ENCODE measurements at regions not wholly inside any gene's neighbourhood (a gene's known extent, or its start where the extent isn't known, plus 50 kb on each side); places are given as distances from the start of the nearest gene placed in this dataset.

DNA sequence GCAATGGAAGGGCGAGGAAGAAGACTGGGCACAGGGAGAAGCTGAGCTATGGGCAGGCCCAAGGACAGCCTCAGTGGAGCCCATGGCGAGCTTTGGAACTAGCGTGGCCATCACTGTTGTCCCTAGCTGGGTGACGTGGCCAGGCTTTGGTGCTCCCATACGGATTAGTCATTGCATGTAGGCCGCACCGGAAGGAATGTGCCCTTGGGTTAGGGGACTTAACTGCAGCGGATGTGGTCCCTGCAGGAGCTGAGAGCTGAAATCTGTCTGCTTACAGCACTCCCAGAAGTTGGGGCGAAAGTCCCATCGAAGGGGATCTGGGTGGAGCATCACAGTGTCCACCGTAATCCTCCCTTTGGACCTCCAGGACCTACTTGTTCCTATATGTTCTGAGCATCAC lies 133.7 kb downstream of the PAPOLA start:
- intact Hi-C loops (cut with DNase I) = no loop called here
- DNase-seq (ENCODE audit: low spot score) = no peak

DNA sequence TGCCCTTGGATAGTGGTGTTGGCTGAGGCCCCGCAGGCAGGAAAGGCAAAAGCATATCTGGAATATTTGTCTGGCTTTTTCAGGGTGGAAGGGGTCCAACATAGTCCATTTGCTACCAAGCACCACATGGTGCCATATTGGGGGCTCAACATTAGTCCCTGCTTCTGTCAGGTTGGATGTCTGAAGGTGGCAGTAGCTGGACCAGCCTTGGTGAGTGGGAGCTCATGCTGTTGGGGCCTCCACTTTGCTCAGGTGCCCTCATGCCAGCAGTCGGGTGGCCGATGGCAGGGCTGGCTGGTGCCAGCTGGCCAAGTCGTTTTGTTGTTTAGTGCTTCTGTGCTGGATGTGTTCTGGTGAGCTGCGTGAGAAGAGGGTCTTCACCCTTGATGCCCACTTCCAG lies 135.3 kb downstream of the PAPOLA start:
- intact Hi-C loops (cut with DNase I) = no loop called here

DNA sequence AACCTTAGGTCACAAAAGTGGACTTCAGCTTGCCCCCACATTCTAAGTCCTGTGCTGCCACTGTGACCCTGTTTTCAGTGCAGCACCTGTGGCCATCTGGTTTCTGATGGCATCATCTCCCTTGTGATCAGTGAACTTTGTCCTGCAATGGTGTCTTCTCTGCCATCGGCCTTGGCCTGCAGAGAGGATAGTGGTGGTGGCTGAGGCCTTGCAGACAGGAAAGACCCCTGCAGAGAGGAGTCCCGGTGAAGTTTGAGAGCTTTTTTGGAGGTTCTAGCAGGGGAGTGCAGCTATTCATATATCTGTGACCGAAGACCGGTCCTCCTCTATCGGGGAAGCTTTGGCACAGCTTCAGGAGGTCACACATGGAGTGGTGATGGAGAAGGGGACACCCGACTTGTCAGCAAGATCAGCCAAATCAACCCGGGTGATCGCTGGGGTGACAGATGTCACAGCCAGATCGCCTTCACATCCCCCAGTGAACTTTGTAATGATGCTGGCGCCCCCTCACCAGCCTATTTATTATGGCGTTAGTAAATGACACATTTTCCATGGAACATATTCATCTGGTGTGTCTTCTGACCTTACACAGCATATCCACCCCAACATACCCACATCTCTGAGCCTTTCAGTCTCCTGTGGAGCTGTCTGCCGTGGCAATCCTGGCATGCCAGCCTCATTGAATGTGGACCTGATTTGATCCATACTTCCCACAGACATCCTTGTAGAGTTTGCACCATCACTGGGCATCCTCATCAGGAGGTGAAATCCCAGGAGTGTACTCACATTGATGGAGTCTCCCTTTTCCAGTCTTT lies 136.1 kb downstream of the PAPOLA start:
- intact Hi-C loops (cut with DNase I) = no loop called here
- DNase-seq (ENCODE audit: low spot score) = no peak

More for the DNA sequence above, 135.3 kb downstream of the PAPOLA start:
- DNase-seq (ENCODE audit: low spot score) = no peak

DNA sequence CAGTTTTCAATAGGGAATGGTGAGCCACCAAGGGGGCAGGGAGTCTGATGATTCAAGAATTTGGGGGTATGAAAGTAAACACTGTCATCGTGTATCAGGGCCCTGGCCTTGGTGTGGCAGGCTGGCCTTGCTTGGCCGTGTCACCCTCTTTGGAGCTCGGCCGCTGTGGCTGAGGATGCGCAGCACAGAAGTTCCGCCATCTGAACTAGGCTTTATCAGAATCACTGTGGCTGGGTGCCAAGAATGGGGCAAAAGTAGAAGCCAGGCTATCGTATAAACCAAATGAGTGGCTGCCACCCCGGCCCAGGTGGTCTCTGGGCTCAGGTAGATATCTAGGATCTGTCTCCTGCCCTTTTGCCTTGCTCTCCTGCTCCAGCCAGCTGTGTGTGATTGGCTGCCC lies 137.4 kb downstream of the PAPOLA start:
- DNase-seq (ENCODE audit: low spot score) = no peak
- intact Hi-C loops (cut with DNase I) = no loop called here

DNA sequence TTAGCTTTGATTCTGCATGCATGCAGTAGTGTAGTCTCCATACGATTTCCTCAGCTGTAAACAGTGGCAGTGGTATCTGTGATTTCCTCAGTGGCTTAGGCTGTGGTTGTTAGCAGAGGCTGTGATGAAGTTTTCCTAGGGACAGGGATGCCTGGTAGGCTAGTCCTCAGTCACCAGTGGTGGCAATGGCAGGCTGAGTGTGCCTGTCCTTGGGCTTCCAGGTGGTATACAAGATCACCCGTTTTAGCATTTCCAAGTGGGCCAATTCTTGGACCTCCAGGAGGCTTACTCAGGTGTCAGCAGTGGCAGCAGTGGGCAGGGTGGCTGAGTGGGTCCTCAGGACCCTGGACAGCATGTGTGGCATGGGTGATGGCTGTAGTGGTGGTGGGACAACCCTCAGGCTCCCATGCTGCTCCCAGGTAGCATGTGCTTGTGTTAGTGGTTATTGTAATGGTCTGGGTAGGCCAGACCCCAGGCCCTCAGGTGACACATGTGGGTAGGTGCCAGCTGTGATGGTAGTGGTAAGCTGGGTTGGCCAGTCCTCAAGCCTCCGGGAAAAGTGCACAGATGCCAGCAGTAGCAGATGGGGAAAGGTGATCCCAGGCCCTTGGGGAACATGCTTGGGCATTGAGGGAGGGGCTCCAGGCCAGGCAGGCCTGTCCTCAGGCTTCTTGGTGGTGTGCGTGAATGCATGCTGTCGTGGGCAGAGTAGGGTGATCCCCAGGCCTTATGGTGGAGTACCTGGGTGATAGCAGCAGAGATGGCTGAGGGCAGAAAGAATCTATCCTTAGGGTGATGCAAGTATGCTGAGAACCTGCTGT lies 146.5 kb downstream of the PAPOLA start:
- no peak for DNase-seq (ENCODE audit: low spot score)
- intact Hi-C loops (cut with DNase I) = loop anchor here in 1 of 2 donors (1.0 kb wide), 1 partner anchor 16 kb away; no protein-coding TSS in a partner anchor

DNA sequence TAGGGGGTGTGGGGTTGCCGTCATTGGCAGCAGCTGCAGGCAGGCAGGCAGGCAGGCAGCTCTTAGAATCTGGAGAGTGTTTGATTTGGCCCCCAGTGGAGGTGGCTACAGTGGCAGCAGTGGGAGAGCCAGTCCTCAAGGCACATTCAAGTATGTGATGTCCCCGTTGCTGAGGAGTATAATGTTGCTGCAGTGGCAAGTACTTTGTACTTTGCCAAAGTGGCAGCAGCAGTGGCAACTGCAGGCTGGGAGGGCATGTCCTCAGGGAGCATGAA lies 147.1 kb downstream of the PAPOLA start:
- intact Hi-C loops (cut with DNase I) = no loop called here
- DNase-seq (ENCODE audit: low spot score) = no peak

DNA sequence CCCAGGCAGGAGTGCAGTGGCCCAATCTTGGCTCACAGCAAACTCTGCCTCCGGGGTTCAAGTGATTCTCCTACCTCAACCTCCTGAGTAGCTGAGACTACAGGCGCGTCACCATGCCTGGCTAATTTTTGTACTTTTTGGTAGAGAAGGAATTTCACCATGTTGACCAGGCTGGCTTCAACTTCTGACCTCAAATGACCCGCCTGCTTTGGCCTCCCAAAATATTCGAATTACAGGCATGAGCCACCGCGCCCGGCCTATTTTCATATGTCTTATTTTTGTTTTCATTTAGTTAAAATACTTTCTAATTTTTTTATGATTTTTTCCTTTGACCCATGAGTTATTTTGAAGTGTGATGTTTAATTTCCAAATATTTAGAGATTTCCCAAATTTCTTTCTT lies 143.6 kb upstream of the VRK1 start:
- DNase-seq (ENCODE audit: low spot score) = no peak
- intact Hi-C loops (cut with DNase I) = no loop called here

DNA sequence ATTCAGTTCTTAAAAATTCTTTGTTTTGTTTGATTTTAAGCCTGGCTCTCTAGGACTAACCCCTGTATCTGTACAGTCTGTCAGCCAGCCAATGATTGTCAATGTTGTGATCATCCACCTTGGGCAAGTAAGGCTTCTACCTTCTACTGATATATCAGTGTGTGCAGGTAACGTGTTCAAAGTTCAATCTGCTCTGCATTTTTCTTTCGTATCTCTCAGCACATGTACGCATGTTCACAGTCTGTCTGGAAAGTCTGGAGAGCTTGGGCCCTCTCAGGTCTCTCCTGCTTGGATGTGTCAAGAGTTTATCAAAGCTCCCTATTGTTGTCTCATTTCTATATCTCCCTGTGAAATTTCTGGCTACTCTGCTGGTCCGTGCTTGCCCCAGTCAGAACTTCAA lies 138.6 kb upstream of the VRK1 start:
- DNase-seq (ENCODE audit: low spot score) = no peak
- intact Hi-C loops (cut with DNase I) = no loop called here

DNA sequence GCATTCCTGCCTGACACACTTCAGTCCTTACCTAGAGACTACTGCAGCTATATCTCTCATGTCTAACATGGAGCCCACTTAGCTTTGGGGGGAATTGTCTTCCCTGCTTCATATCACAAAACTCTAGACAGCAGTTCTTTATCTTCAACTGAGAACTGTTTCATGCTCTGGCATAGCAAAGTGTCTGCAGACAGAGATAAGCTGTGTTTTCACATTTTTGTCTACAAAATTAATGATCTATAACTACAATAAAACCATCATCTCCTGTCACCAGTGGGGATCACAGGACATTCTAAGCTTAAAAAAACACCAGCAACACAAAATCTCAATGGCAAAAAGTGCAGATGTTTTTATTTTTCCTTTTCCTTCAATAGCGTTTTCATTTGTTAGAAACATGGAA lies 137.1 kb upstream of the VRK1 start:
- DNase-seq (ENCODE audit: low spot score) = no peak
- intact Hi-C loops (cut with DNase I) = no loop called here

DNA sequence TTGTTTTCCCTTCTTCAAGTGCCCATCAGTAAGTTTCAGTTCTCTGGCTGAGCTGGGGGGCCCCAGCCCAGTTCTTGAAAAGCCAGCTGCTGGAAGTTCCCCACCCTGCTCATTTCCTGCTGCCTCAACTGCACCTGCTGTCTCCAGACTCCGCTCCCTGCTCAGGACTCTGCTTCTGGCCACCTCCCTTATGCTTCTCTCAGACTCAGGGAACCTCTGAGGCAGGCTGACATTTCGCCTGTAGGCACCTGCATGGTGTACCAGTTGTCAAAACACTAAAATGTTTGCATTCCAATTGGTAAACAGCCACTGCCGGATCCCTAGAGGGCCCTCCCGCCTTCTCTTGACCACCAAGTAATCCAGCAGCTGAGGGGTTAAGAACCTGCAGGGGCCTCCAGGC lies 136.5 kb upstream of the VRK1 start:
- no peak for DNase-seq (ENCODE audit: low spot score)
- intact Hi-C loops (cut with DNase I) = no loop called here

DNA sequence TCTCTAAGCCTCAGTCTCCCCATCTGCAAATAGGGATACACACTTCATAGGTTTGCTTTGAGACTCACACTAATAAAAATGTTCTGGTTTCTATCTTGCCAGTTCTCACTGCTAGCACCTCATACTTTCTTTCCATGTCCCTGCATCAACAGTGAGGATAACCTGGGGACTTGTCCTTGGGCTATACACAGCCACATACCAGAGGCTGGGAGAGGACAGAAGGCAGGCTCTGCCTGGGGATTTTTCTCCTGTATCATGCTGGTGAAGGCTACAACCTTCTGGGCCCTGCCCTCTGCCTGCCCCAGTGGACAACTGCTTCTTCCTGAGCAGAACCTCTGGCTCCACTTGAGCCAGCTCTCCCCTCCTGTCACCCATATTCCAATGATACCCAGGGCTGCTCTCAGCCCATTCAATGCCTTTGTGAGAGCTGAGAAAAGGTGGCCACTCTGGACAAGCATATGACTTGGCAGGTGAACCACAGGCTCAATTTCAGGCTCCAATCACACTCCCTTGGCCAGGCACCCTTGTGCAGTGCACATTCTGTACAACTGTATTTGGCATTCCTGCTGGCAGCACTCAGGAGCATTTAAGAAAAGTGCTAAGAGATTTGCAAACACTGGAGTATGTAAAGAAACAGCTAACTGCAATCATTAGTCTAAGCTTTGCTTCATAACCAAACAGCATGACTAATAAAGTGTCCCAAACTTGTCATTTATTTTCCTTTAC lies 135.8 kb upstream of the VRK1 start:
- intact Hi-C loops (cut with DNase I) = no loop called here
- no peak for DNase-seq (ENCODE audit: low spot score)

DNA sequence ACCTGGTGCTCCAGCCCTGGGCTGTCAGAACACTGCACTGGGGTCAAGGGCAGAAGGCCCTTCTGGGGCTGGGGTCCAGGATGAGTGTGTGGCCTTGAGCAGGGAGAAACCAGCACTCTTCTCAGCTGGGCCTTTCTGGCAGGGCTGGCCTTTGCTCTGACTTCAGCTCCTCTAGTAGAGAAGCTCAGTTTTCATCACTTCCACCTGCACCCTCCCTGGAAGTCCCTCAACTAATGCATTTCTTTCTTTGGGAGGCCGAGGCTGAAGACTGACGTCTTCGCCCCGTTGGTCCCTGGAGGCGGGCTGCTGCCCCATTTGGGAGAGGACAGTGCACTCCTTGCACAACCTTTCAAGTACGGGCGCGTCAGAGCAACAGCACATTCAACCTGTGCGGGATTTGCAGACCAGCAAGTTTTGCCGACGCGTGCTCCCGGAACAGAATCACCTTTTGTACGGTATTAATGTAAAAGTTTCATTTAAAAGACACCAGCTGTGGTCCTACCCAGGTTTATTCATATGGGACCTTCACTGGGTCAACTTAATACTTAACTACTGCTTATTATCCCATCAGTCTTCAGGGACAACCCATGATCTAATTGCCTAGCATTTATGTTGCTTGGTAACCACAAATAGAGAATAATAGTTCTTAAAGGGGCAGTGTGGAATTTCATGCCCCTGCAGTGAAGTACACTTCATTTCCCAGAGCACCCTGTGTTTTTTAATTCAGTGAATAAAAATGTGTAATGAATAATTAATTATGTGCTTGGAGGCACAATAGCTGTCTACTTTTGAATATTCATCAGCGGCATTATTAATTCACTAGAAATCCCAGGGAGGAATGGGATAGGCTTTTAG lies 134.8 kb upstream of the VRK1 start:
- no peak for DNase-seq (ENCODE audit: low spot score)
- intact Hi-C loops (cut with DNase I) = no loop called here

DNA sequence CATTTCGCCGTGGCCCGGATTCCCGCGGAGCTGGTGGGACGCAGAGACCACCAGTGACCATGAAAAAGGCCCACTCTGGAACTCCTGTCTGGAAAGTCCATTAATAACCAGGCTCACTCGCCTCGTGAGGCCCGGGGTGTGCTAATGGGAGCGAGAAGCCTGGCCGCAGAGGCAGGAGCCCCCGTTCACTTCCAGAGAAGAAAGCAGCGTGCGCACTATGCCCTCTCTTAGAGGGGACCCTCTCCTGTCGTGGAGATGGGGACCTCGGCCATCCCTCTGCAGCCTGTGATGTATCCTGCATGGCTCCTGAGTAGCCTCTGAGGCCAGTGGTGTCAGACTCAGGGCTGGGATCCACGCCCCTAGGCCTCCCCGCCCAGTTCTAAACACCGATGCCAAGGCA lies 134.1 kb upstream of the VRK1 start:
- DNase-seq (ENCODE audit: low spot score) = no peak
- intact Hi-C loops (cut with DNase I) = no loop called here

DNA sequence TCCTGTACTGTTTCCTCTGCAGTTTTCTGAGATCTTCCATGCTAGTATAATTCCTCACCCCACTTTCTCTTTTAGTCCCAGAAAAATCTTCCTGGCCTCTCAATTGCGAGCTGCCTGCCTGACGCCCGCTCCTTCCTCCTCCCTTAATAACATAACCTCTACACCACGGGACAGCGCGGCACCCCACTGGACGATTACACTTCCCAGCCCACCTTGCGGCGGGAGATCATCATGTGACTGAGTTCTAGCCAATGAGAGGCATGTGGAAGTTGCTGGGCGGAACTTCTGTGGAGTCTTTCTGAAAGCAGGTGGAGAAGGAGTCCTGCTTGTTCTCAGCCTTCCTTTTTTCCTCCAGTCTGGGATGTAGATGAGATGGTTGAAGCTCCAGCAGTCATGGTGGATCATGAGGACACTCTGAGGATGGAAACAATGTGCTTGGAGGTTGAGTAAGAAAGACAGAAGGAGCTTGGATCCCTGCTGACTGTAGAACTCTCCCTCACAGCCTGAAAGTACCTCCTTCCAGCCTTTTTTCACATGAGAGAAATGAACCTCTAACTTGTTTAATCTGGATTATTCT lies 133.6 kb upstream of the VRK1 start:
- intact Hi-C loops (cut with DNase I) = loop anchor here in 1 of 2 donors (1.0 kb wide), 1 partner anchor 15 kb away; no protein-coding TSS in a partner anchor
- DNase-seq (ENCODE audit: low spot score) = no peak

DNA sequence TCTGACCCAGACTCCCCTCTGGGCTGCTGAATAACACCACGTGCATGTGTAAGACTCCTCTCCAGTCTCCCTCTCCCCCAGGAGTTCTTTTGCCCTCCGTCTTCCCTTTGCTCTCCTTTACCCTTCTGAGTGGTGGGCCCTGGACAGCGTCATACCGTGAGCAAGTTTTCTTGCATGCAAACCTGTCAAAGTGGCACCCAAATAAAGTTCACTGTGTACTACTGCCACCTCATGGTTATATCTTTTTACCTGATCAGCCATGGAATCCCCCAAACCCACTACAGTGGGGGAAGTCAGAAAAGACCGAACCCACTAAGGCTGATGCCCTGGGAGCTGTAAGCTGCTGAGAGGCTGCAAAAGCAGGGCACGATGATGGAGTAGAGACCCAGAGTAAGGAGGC lies 131.1 kb upstream of the VRK1 start:
- intact Hi-C loops (cut with DNase I) = no loop called here
- DNase-seq (ENCODE audit: low spot score) = no peak

DNA sequence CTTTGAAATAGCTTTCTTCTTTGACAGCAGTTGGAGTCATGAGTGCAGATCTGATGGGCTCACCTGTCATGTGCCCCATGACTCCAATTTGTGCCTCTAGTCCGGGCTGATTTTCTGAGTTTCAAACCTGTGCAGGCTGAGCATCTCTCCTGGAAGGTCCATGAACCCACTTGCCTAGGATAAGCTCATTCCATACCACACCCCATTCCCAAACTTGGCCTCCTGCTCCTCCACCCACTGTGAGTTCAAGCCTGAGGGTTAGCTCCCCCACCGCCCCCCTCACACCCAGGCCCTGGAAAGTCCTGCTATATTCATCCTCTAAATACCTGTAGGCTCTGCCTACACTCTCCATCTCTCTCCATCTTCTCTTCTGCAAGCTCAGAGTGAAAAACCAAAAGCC lies 126.8 kb upstream of the VRK1 start:
- DNase-seq (ENCODE audit: low spot score) = no peak
- intact Hi-C loops (cut with DNase I) = no loop called here

DNA sequence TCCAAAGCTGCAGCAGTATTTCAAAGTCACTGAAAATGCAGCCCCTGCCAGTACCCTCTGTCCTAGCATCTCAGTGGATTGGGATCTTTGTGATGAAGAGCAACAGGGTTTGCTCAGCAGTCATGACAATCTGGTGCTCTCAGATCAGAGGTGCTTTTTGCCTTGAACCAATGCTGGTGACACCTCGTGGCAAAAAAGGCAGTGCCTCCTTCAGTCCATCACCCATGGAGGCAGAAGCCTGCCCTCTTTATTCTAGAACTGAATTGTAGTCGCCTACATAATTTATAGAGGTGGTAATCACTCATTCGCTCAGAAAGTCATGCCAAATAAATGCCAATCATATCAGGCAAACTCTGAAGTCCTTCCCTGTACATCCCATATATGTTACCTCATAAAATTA lies 126.0 kb upstream of the VRK1 start:
- DNase-seq (ENCODE audit: low spot score) = no peak
- intact Hi-C loops (cut with DNase I) = no loop called here

DNA sequence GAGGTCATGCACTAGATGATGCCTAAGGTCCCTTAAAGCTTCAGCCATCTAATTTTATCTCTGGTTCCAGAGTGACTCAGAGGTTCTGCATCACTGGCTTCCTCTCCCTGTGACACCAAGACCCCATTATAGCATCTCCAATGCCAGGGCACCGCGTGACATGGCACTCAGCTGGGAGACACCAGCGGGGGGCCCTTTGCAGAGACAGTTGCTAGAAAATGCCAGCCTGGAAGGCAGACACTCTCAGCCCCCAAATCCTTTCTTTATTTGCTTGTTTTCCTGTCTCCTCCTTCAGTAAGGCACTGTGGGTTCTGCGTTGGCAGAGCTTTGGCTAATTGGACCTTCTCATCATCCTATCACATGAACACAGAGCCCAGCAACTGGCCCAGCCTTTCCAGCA lies 123.5 kb upstream of the VRK1 start:
- no peak for DNase-seq (ENCODE audit: low spot score)
- intact Hi-C loops (cut with DNase I) = no loop called here

DNA sequence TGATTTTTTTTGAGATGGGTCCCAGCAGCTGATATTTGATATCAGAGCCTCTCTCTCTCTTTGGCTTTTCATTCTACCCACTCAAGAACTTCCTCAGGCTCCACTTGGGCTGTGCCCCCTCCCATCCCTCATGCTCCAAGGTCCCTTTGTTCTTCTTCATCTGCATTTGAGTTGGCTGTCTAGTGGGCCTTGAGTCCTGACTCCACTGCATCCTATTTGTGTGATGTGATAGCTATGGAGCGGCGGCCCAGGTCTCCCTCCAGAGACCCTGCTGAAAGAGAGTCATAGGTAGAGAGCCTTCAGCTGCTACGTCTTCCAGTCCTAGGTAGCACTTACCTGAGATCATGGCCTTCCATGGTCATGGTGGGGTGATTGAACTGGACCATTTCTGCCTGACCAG lies 123.1 kb upstream of the VRK1 start:
- DNase-seq (ENCODE audit: low spot score) = no peak
- intact Hi-C loops (cut with DNase I) = no loop called here
